GM21423 (cell line): ENCODE measurements at regions not wholly inside any gene's neighbourhood (a gene's known extent, or its start where the extent isn't known, plus 50 kb on each side); places are given as distances from the start of the nearest gene placed in this dataset.
A peak's percentile ranks its signal among the peaks of the same experiment; 100 is the strongest.

Experiments
- ATAC-seq: cut with Tn5 transposase; IDR thresholded peaks from one replicate; pipeline ENCODE4 v1.9.1; 2021; ENCODE audit warnings: mild to moderate bottlenecking, moderate library complexity; ENCODE audit not compliant: unreplicated experiment

GRCh38 chr6:130670142-130670541, 157.1 kb upstream of the SMLR1 start:
- ATAC-seq: no peak

- no peak for ATAC-seq
These were observed 156.1 kb upstream of the SMLR1 start for GRCh38 chr6:130671119-130671518.

GRCh38 chr6:130671577-130671976, 155.6 kb upstream of the SMLR1 start:
- ATAC-seq: no peak

- no peak for ATAC-seq
These were observed 155.1 kb upstream of the SMLR1 start for GRCh38 chr6:130672153-130672552.

GRCh38 chr6:130674604-130675003, 152.6 kb upstream of the SMLR1 start:
- ATAC-seq: no peak

GRCh38 chr6:130675072-130675471, 152.1 kb upstream of the SMLR1 start:
- ATAC-seq: no peak

- ATAC-seq: no peak
These were observed 151.0 kb upstream of the SMLR1 start for GRCh38 chr6:130676077-130676772.

GRCh38 chr6:130676773-130677144, 150.4 kb upstream of the SMLR1 start:
- no peak for ATAC-seq

- ATAC-seq: no peak
These were observed 149.9 kb upstream of the SMLR1 start for GRCh38 chr6:130677312-130677711.

- ATAC-seq: no peak
These were observed 149.4 kb upstream of the SMLR1 start for GRCh38 chr6:130677766-130678165.

- no peak for ATAC-seq
These were observed 147.5 kb upstream of the SMLR1 start for GRCh38 chr6:130679684-130680083.

- no peak for ATAC-seq
These were observed 147.1 kb upstream of the SMLR1 start for GRCh38 chr6:130680116-130680515.

GRCh38 chr6:130681028-130681427, 146.2 kb upstream of the SMLR1 start:
- no peak for ATAC-seq

GRCh38 chr6:130682066-130682465, 145.1 kb upstream of the SMLR1 start:
- ATAC-seq: no peak

- no peak for ATAC-seq
These were observed 143.3 kb upstream of the SMLR1 start for GRCh38 chr6:130683761-130684517.

GRCh38 chr6:130692659-130693058, 134.5 kb upstream of the SMLR1 start:
- no peak for ATAC-seq

- ATAC-seq: no peak
These were observed 133.3 kb upstream of the SMLR1 start for GRCh38 chr6:130693944-130694343.

GRCh38 chr6:130694606-130695005, 132.6 kb upstream of the SMLR1 start:
- ATAC-seq: no peak

- no peak for ATAC-seq
These were observed 130.4 kb upstream of the SMLR1 start for GRCh38 chr6:130696806-130697205.

- peak; percentile 37 for ATAC-seq
These were observed 129.8 kb upstream of the SMLR1 start for GRCh38 chr6:130697271-130697994.

- peak; percentile 88 for ATAC-seq
These were observed 129.1 kb upstream of the SMLR1 start for GRCh38 chr6:130697995-130698535.

GRCh38 chr6:130699742-130700141, 127.5 kb upstream of the SMLR1 start:
- ATAC-seq: no peak
